Fibroblast of the conjunctiva (primary cell): ENCODE measurements at regions not wholly inside any gene's neighbourhood (a gene's known extent, or its start where the extent isn't known, plus 50 kb on each side); places are given as distances from the start of the nearest gene placed in this dataset.

ENCODE experiments used
- DNase-seq: peaks from one replicate; pipeline ENCODE4 v3.0.0-alpha.2; 2010; ENCODE audit warnings: low read depth

DNA sequence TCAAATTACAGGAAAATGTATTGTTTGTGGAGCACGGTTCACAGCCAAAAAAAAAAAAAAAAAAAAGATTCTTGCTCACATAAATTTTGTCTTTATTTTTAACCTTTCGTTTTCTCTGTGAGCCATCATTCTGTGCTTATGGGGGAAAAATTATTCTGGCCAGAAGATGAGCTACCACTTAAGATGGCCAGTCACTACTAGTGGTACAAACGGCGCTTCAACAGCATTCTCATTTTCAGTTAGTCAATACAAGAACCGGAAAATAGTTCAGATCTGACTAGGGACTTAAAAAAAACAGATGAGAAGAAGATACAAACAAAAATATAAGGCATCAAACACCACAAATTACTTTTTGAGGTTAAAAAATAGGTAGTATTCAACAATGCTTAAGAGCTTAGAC is 158.6 kb upstream of the CNTN5 start:
- DNase-seq = no peak

- DNase-seq = no peak
These were observed 149.1 kb upstream of the CNTN5 start for GRCh38 chr11:98871690-98872089.

DNA sequence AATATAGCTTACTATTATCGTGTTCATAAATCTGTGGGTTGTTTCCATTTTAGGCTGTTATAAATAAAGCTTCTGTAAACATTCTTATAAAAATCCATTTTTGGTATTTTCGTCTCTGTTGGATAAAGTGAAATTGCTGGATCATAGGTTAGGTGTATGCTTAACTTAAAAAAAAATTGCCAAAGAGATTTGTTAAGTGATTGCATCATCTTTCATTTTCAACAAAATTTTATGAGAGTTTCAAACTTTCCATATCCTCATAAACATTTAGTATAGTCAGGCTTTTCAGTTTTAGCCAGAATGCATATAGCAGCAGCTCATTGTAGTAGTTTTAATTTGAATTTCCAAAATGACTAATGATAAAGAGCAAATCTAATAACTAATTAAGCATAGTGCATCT is 146.7 kb upstream of the CNTN5 start:
- DNase-seq = no peak

DNA sequence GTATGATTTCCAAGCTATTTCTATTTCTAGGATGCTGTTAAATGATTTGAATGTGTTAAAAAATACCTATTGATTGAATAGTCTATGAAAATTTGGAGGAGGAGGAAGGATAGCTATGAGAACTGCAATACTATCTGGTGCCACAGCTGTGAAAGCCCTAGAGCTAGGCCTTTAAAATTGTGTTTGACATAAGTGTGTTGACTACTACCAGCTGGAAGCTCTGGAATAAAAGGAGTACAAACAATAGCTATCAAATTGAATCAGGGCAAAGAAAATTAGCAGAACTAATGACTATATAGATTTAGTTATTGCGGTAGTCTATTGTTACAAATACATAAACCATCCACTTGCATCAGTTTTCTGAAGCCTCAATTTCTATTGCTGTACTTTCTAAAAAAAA is 124.8 kb upstream of the CNTN5 start:
- DNase-seq = no peak

GRCh38 chr11:98940913-98941312 is 79.8 kb upstream of the CNTN5 start:
- no peak for DNase-seq

GRCh38 chr11:98944461-98944860 is 76.3 kb upstream of the CNTN5 start:
- DNase-seq = no peak

DNA sequence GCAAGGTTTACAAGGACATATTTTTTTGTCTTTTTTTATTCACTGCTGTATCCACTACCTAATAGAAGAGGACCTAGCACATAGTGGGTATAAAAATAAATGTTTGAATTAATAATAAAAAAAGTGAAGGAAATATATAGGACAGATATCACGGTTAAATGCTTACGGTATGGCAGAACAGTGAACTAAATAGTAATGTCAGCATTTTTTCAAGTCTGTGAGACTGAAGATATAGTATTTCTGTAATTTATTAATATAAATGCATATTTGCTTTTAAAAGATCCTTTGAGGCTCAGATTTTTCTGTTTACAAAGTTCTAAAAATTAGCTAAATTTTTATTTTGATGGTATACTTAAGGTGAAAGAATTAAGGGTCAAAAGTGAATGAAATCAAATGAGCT is 68.6 kb upstream of the CNTN5 start:
- DNase-seq = no peak

- no peak for DNase-seq
These were observed 65.2 kb upstream of the CNTN5 start for GRCh38 chr11:98955551-98955950.

DNA sequence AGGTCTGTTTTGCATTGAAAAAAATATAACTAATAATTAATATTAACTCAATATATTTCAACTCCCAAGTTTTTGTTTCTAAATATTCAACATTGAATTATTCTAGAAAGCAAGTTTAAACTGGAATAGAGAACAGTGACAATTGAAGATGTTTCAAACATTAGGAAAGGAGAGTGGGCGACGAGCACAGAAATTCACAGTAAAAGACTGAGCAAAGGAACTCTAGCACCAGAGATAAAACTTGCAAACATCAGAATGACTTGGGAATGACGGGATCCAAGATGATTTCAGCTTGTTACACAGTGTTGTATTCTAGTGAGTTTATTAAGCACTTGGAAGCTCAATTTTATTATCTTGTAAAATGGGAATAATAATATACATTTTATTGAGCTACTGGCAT is 56.6 kb upstream of the CNTN5 start:
- no peak for DNase-seq

GRCh38 chr11:98965358-98965757 is 55.4 kb upstream of the CNTN5 start:
- no peak for DNase-seq

GRCh38 chr11:98965775-98966174 is 55.0 kb upstream of the CNTN5 start:
- DNase-seq = no peak

GRCh38 chr11:98967005-98967404 is 53.7 kb upstream of the CNTN5 start:
- no peak for DNase-seq
